ENCODE measurements at regions not wholly inside any gene's neighbourhood (a gene's known extent, or its start where the extent isn't known, plus 50 kb on each side); places are given as distances from the start of the nearest gene placed in this dataset.
"Not testable (repeated sequence)": the region's sequence is repeated elsewhere in the genome, so short reads cannot be mapped to it uniquely, and the experiment has no call there.

- no peak for DNase-seq
- peaks cover 0 to 11% (median 0%) of the 10 kb centered on the region in 9 donors for H3K4me1 ChIP-seq
- H3K27me3 ChIP-seq: no peaks in the 10 kb centered on the region
- intact Hi-C loops (cut with DNase I): no loop called here
- peaks cover 0 to 3% (median 0%) of the 10 kb centered on the region in 11 donors for H3K9me3 ChIP-seq
- ATAC-seq: peak in 3 of 8 donors; percentile 33 to 79 (median 57)
- no peaks in the 10 kb centered on the region for H3K36me3 ChIP-seq
- no peak overlapping the region for H3K4me3 ChIP-seq
- no peak overlapping the region for H3K27ac ChIP-seq
- TF ChIP-seq CTCF (IDR thresholded peaks at IDR 0.05): no peak
- 4 to 12% methylated on average over 2 of the region's 2 CpGs for WGBS, 2 donors
Observed at GRCh38 chr6:81031416-81031815, 721.1 kb downstream of the TENT5A start.

GRCh38 chr6:81026041-81026553, 726.4 kb downstream of the TENT5A start:
- TF ChIP-seq CTCF (IDR thresholded peaks at IDR 0.05): no peak

GRCh38 chr6:81023709-81024108, 728.8 kb downstream of the TENT5A start:
- H3K27ac ChIP-seq: no peak overlapping the region
- 96 to 98% methylated on average over 1 of the region's 1 CpG for WGBS, 2 donors
- H3K9me3 ChIP-seq: peaks cover 0 to 48% (median 10%) of the 10 kb centered on the region in 11 donors
- intact Hi-C loops (cut with DNase I): no loop called here
- no peaks in the 10 kb centered on the region for H3K27me3 ChIP-seq
- ATAC-seq (no peak), DNase-seq (no peak)
- H3K36me3 ChIP-seq: no peaks in the 10 kb centered on the region
- no peak overlapping the region for H3K4me3 ChIP-seq
- no peak for TF ChIP-seq CTCF (IDR thresholded peaks at IDR 0.05)
- H3K4me1 ChIP-seq: no peaks in the 10 kb centered on the region

More at GRCh38 chr6:81026041-81026553, 726.4 kb downstream of the TENT5A start:
- Histone ChIP-seq H3K27me3 (no peaks in the 10 kb centered on the region), H3K4me1 (peaks cover 0 to 5% (median 0%) of the 10 kb centered on the region in 9 donors), H3K4me3 (no peak overlapping the region), H3K9me3 (peaks cover 0 to 39% (median 10%) of the 10 kb centered on the region in 11 donors), H3K36me3 (no peaks in the 10 kb centered on the region), H3K27ac (no peak overlapping the region)
- intact Hi-C loops (cut with DNase I): no loop called here
- peak in 1 of 8 donors; percentile 65 for ATAC-seq
- no peak for DNase-seq
- 51 to 58% methylated on average over 2 of the region's 2 CpGs for WGBS, 2 donors

- H3K4me1 ChIP-seq: no peaks in the 10 kb centered on the region
- no peak overlapping the region for H3K4me3 ChIP-seq
- H3K27me3 ChIP-seq: no peaks in the 10 kb centered on the region
- peaks cover 0 to 54% (median 10%) of the 10 kb centered on the region in 11 donors for H3K9me3 ChIP-seq
- intact Hi-C loops (cut with DNase I): no loop called here
- WGBS, 2 donors: 64 to 68% methylated on average over 1 of the region's 1 CpG
- DNase-seq: no peak
- H3K27ac ChIP-seq: no peak overlapping the region
- H3K36me3 ChIP-seq: no peaks in the 10 kb centered on the region
- TF ChIP-seq CTCF (IDR thresholded peaks at IDR 0.05): no peak
- ATAC-seq: no peak
Observed at GRCh38 chr6:81023007-81023582, 729.4 kb downstream of the TENT5A start.

- H3K27me3 ChIP-seq; H3K4me3 ChIP-seq; H3K27ac ChIP-seq; H3K36me3 ChIP-seq; H3K4me1 ChIP-seq; intact Hi-C loops (cut with DNase I); DNase-seq; ATAC-seq: not testable (repeated sequence)
- H3K9me3 ChIP-seq: peaks cover 0 to 48% (median 10%) of the 10 kb centered on the region in 11 donors
- 83 to 85% methylated on average over 6 of the region's 6 CpGs for WGBS, 2 donors
Observed at GRCh38 chr6:81017586-81017985, 734.9 kb downstream of the TENT5A start.
